Activated T-cell treated with anti-CD3 and anti-CD28 coated beads, Interleukin-2, amount 50 U/mL, for 72 hours (primary cell): ENCODE measurements at regions not wholly inside any gene's neighbourhood (a gene's known extent, or its start where the extent isn't known, plus 50 kb on each side); places are given as distances from the start of the nearest gene placed in this dataset.

Experiments used
- ATAC-seq, 2 donors: fragments of 150-1000 bp; cut with Tn5 transposase; replicated peaks in 1 of 2; 2 replicates each; pipeline ENCODE4 v1.10.0; 2021; ENCODE audit warnings: moderate library complexity in 2 of 2, mild to moderate bottlenecking in 1 of 2
- DNase-seq, 2 donors: peaks; one replicate each; pipeline ENCODE4 v3.0.0; 2021 to 2022; ENCODE audit warnings: mixed read lengths in 1 of 2
- H3K27ac Mint-ChIP-seq: one replicate; pipeline ENCODE4 v1.8.0; 2022; ENCODE audit warnings: mild to moderate bottlenecking, moderate library complexity, mixed read lengths
- H3K27me3 Mint-ChIP-seq: one replicate; pipeline ENCODE4 v1.8.0; 2022; ENCODE audit warnings: low read depth, mixed read lengths
- H3K36me3 Mint-ChIP-seq, 2 donors: one replicate each; pipeline ENCODE4 v1.8.0; 2022; ENCODE audit warnings: mixed read lengths in 2 of 2, mild to moderate bottlenecking in 1 of 2; ENCODE audit not compliant: insufficient read depth in 2 of 2
- H3K4me1 Mint-ChIP-seq: one replicate; pipeline ENCODE4 v1.8.0; 2022; ENCODE audit warnings: low read depth, mixed read lengths
- H3K4me3 Mint-ChIP-seq, 2 donors: one replicate each; pipeline ENCODE4 v1.8.0; 2022; ENCODE audit warnings: mild to moderate bottlenecking in 2 of 2, mixed read lengths in 2 of 2, moderate library complexity in 2 of 2
- H3K9me3 Mint-ChIP-seq, 2 donors: one replicate each; pipeline ENCODE4 v1.8.0; 2022; ENCODE audit warnings: mixed read lengths in 2 of 2

- no peak for ATAC-seq
- Mint-ChIP-seq H3K27me3 (no peaks in the 10 kb centered on the region), H3K9me3 (no peaks in the 10 kb centered on the region), H3K27ac (no peak overlapping the region), H3K36me3 (no peaks in the 10 kb centered on the region), H3K4me1 (no peaks in the 10 kb centered on the region), H3K4me3 (no peak overlapping the region)
- no peak for DNase-seq
These were observed 102.2 kb upstream of the TARS1 start for GRCh38 chr5:33338336-33339110.

GRCh38 chr5:33339413-33339812 lies 101.4 kb upstream of the TARS1 start:
- Mint-ChIP-seq H3K27me3 (no peaks in the 10 kb centered on the region), H3K9me3 (no peaks in the 10 kb centered on the region), H3K4me1 (no peaks in the 10 kb centered on the region), H3K4me3 (no peak overlapping the region), H3K36me3 (no peaks in the 10 kb centered on the region), H3K27ac (no peak overlapping the region)
- ATAC-seq (no peak), DNase-seq (no peak)

GRCh38 chr5:33340195-33340594 lies 100.6 kb upstream of the TARS1 start:
- no peak for ATAC-seq
- Mint-ChIP-seq H3K4me3 (no peak overlapping the region), H3K27me3 (no peaks in the 10 kb centered on the region), H3K9me3 (no peaks in the 10 kb centered on the region), H3K4me1 (no peaks in the 10 kb centered on the region), H3K36me3 (no peaks in the 10 kb centered on the region), H3K27ac (no peak overlapping the region)
- DNase-seq = no peak

GRCh38 chr5:33341351-33341750 lies 99.4 kb upstream of the TARS1 start:
- no peak overlapping the region for H3K27ac Mint-ChIP-seq
- no peak for ATAC-seq
- no peaks in the 10 kb centered on the region for H3K36me3 Mint-ChIP-seq

DNA sequence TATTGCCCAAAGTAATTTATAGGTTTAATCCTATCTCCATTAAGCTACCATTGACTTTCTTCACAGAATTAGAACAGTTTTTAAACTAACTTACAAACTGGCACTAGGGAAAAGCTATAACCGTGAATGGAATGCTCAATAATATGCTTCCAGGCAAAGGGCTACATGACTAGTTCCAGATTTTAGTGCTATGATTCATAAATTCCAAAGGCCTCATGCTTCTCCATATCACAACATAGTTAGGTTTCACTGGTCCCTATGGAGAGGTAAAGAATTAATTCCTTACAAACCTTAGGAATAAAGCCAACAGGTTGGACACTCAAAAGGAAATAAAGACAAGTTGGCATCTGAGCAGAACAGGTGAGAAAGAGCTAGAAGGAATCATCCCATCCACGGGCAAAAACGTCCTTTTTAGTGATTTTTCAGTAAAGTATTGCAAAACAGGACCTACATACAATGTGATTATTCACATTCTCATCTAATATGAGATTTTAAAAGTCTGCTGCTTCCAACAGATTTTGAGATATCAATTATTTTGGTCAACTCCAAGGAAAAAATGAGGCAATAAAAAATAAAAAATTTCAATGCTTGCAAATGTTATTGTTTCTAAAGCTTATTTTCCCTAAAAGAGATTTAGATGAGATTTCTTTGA lies 97.0 kb upstream of the TARS1 start:
- no peak for ATAC-seq
- H3K9me3 Mint-ChIP-seq = peaks cover 1 to 2% of the 10 kb centered on the region in 2 donors
- H3K36me3 Mint-ChIP-seq = no peaks in the 10 kb centered on the region
- no peak for DNase-seq
- H3K27ac Mint-ChIP-seq = no peak overlapping the region
- H3K4me3 Mint-ChIP-seq = no peak overlapping the region
- H3K27me3 Mint-ChIP-seq = no peaks in the 10 kb centered on the region
- H3K4me1 Mint-ChIP-seq = no peaks in the 10 kb centered on the region

More at GRCh38 chr5:33341351-33341750, 99.4 kb upstream of the TARS1 start:
- no peaks in the 10 kb centered on the region for H3K27me3 Mint-ChIP-seq
- no peak for DNase-seq
- peaks cover 0 to 1% of the 10 kb centered on the region in 2 donors for H3K9me3 Mint-ChIP-seq
- H3K4me1 Mint-ChIP-seq = no peaks in the 10 kb centered on the region
- no peak overlapping the region for H3K4me3 Mint-ChIP-seq

DNA sequence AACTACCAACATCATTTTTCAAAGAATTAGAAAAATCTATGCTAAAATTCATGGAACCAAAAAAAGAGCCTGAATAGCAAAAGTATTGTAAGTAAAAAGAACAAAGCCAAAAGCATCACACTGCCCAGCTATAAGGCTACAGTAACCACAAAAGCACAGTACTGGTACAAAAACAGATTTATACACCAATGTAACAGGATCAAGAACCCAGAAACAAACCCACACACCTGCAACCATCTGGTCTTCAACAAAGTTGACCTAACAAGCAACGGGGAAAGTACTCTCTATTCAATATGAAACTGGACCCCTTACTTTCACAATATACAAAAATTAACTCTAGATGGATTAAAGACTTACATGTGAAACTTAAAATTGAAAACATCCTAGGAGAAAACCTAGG lies 94.2 kb upstream of the TARS1 start:
- Mint-ChIP-seq H3K36me3 (no peaks in the 10 kb centered on the region), H3K27ac (no peak overlapping the region), H3K4me3 (no peak overlapping the region), H3K9me3 (peaks cover 1 to 8% of the 10 kb centered on the region in 2 donors), H3K27me3 (no peaks in the 10 kb centered on the region), H3K4me1 (no peaks in the 10 kb centered on the region)
- no peak for ATAC-seq
- DNase-seq = no peak

DNA sequence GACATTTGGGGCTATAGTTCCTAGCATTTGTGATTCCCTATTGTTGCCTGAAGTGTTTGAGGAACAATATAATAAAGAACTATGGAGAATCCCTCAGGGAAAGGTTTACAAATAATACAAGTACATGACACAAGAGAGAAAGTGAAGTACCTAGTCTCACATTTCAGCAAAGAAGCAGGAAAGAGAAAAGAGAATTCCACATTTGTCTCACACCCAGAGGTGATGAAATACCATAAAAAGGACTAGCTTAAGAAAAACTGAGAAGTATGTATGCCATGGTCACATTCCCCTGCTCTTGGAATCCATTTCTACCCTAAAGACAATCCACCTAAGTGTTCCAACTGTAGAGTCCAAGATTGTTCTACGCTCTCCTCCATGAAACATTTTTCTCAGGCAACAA lies 79.0 kb upstream of the TARS1 start:
- H3K9me3 Mint-ChIP-seq = no peaks in the 10 kb centered on the region
- no peak overlapping the region for H3K27ac Mint-ChIP-seq
- no peaks in the 10 kb centered on the region for H3K4me1 Mint-ChIP-seq
- no peak for DNase-seq
- no peak for ATAC-seq
- H3K36me3 Mint-ChIP-seq = no peaks in the 10 kb centered on the region
- no peak overlapping the region for H3K4me3 Mint-ChIP-seq
- H3K27me3 Mint-ChIP-seq = no peaks in the 10 kb centered on the region

GRCh38 chr5:33362915-33363314 lies 77.8 kb upstream of the TARS1 start:
- Mint-ChIP-seq H3K27me3 (no peaks in the 10 kb centered on the region), H3K9me3 (peaks cover 0 to 4% of the 10 kb centered on the region in 2 donors), H3K36me3 (no peaks in the 10 kb centered on the region), H3K27ac (no peak overlapping the region), H3K4me1 (no peaks in the 10 kb centered on the region), H3K4me3 (no peak overlapping the region)
- DNase-seq (no peak), ATAC-seq (no peak)

GRCh38 chr5:33363537-33363936 lies 77.2 kb upstream of the TARS1 start:
- DNase-seq (no peak), ATAC-seq (no peak)
- Mint-ChIP-seq H3K4me3 (no peak overlapping the region), H3K27ac (peak overlapping the region; percentile 48), H3K4me1 (no peaks in the 10 kb centered on the region), H3K36me3 (no peaks in the 10 kb centered on the region), H3K9me3 (peaks cover 0 to 4% of the 10 kb centered on the region in 2 donors), H3K27me3 (no peaks in the 10 kb centered on the region)

- H3K27ac Mint-ChIP-seq = no peak overlapping the region
- H3K9me3 Mint-ChIP-seq = peaks cover 0 to 4% of the 10 kb centered on the region in 2 donors
- H3K4me3 Mint-ChIP-seq = no peak overlapping the region
- no peaks in the 10 kb centered on the region for H3K27me3 Mint-ChIP-seq
- ATAC-seq (no peak), DNase-seq (no peak)
- no peaks in the 10 kb centered on the region for H3K4me1 Mint-ChIP-seq
- H3K36me3 Mint-ChIP-seq = no peaks in the 10 kb centered on the region
These were observed 76.4 kb upstream of the TARS1 start for GRCh38 chr5:33364406-33364805.

DNA sequence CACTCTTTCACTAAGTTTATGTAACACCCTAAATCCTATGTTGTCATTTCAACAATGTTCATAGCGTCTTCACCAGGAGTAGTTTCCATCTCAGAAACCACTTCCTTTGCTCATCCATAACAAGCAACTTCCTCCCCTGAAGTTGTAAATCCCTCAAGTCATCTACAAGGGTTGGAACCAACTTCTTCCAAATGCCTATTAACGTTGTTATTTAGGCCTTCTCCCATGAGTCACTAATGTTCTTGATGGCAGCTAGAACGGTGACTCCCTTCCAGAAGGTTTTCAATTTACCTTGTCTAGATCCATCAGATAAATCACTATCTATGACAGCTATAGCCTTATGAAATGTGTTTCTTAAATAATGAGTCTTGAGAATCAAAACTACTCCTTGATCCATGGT lies 73.3 kb upstream of the TARS1 start:
- Mint-ChIP-seq H3K27me3 (no peaks in the 10 kb centered on the region), H3K27ac (no peak overlapping the region), H3K9me3 (peaks cover 3 to 4% of the 10 kb centered on the region in 2 donors), H3K4me1 (no peaks in the 10 kb centered on the region), H3K4me3 (no peak overlapping the region), H3K36me3 (no peaks in the 10 kb centered on the region)
- no peak for DNase-seq
- ATAC-seq = no peak

- no peak for ATAC-seq
- H3K27ac Mint-ChIP-seq = no peak overlapping the region
- H3K4me1 Mint-ChIP-seq = no peaks in the 10 kb centered on the region
- no peaks in the 10 kb centered on the region for H3K36me3 Mint-ChIP-seq
- H3K4me3 Mint-ChIP-seq = no peak overlapping the region
- DNase-seq = no peak
- H3K9me3 Mint-ChIP-seq = peaks cover 3 to 4% of the 10 kb centered on the region in 2 donors
- H3K27me3 Mint-ChIP-seq = no peaks in the 10 kb centered on the region
These were observed 71.0 kb upstream of the TARS1 start for GRCh38 chr5:33369485-33370465.

GRCh38 chr5:33370466-33370859 lies 70.3 kb upstream of the TARS1 start:
- no peak overlapping the region for H3K4me3 Mint-ChIP-seq
- no peaks in the 10 kb centered on the region for H3K27me3 Mint-ChIP-seq
- no peak overlapping the region for H3K27ac Mint-ChIP-seq
- H3K9me3 Mint-ChIP-seq = peaks cover 3 to 4% of the 10 kb centered on the region in 2 donors
- ATAC-seq (no peak), DNase-seq (no peak)
- no peaks in the 10 kb centered on the region for H3K36me3 Mint-ChIP-seq
- H3K4me1 Mint-ChIP-seq = no peaks in the 10 kb centered on the region
